ENCODE measurements at regions not wholly inside any gene's neighbourhood (a gene's known extent, or its start where the extent isn't known, plus 50 kb on each side); places are given as distances from the start of the nearest gene placed in this dataset.

- DNase-seq (ENCODE audit: low read depth): no peak
- H3K4me3 ChIP-seq (ENCODE audit: low read depth, low read length): no peak overlapping the region
- no peak for TF ChIP-seq CTCF (conservative IDR thresholded peaks at IDR 0.05; ENCODE audit: low read depth, low read length)
These were observed 915.7 kb downstream of the EFNA5 start for GRCh38 chr5:106755066-106755465.

GRCh38 chr5:106749826-106750225, 920.9 kb downstream of the EFNA5 start:
- TF ChIP-seq CTCF (conservative IDR thresholded peaks at IDR 0.05; ENCODE audit: low read depth, low read length): no peak
- no peak for DNase-seq (ENCODE audit: low read depth)
- no peak overlapping the region for H3K4me3 ChIP-seq (ENCODE audit: low read depth, low read length)

GRCh38 chr5:106739127-106739526, 931.6 kb downstream of the EFNA5 start:
- H3K4me3 ChIP-seq (ENCODE audit: low read depth, low read length): no peak overlapping the region
- TF ChIP-seq CTCF (conservative IDR thresholded peaks at IDR 0.05; ENCODE audit: low read depth, low read length): no peak
- no peak for DNase-seq (ENCODE audit: low read depth)

- no peak overlapping the region for H3K4me3 ChIP-seq (ENCODE audit: low read depth, low read length)
- no peak for TF ChIP-seq CTCF (conservative IDR thresholded peaks at IDR 0.05; ENCODE audit: low read depth, low read length)
- no peak for DNase-seq (ENCODE audit: low read depth)
These were observed 933.6 kb downstream of the EFNA5 start for GRCh38 chr5:106737111-106737510.

- no peak for TF ChIP-seq CTCF (conservative IDR thresholded peaks at IDR 0.05; ENCODE audit: low read depth, low read length)
- no peak for DNase-seq (ENCODE audit: low read depth)
- H3K4me3 ChIP-seq (ENCODE audit: low read depth, low read length): no peak overlapping the region
These were observed 938.1 kb downstream of the EFNA5 start for GRCh38 chr5:106732624-106733023.

GRCh38 chr5:106730912-106731311, 939.8 kb downstream of the EFNA5 start:
- no peak overlapping the region for H3K4me3 ChIP-seq (ENCODE audit: low read depth, low read length)
- TF ChIP-seq CTCF (conservative IDR thresholded peaks at IDR 0.05; ENCODE audit: low read depth, low read length): no peak
- DNase-seq (ENCODE audit: low read depth): peak; percentile 7

- no peak overlapping the region for H3K4me3 ChIP-seq (ENCODE audit: low read depth, low read length)
- no peak for TF ChIP-seq CTCF (conservative IDR thresholded peaks at IDR 0.05; ENCODE audit: low read depth, low read length)
- DNase-seq (ENCODE audit: low read depth): no peak
These were observed 940.2 kb downstream of the EFNA5 start for GRCh38 chr5:106730506-106730905.

Data from choroid plexus epithelial cell (primary cell).